ENCODE measurements at regions not wholly inside any gene's neighbourhood (a gene's known extent, or its start where the extent isn't known, plus 50 kb on each side); places are given as distances from the start of the nearest gene placed in this dataset.

DNA sequence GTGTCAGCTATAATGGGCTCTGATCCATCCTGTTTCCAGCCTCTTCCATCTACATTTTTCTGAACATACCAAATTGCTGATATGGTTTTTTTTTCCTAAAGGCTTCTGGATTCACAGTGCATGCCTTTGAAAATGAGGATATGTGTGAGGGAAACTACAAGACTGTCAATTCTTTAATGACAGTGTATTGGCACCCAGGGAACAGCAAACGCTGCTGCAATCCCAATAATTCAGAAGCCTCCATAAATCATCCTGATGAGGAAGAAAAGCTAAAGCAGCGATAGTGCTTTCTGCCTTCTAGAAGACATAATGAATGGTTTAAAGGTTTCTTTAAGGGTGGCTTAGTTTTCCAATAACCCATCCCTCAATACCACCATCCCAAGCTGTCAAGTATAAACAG, 304.5 kb upstream of the PKDCC start:
- 68 to 83% (median 80%) methylated on average over 2 of the region's 2 CpGs for WGBS, 3 donors
- Histone ChIP-seq H3K27me3 (no peaks in the 10 kb centered on the region), H3K9me3 (no peaks in the 10 kb centered on the region), H3K4me1 (ENCODE audit: insufficient read depth) (no peaks in the 10 kb centered on the region), H3K4me3 (no peak overlapping the region), H3K36me3 (no peaks in the 10 kb centered on the region), H3K27ac (no peak overlapping the region)
- intact Hi-C loops (cut with DNase I): no loop called here
- TF ChIP-seq EP300 (IDR thresholded peaks at IDR 0.05) (no peak), POLR2A (IDR thresholded peaks at IDR 0.05) (no peak)
- no peak for DNase-seq

DNA sequence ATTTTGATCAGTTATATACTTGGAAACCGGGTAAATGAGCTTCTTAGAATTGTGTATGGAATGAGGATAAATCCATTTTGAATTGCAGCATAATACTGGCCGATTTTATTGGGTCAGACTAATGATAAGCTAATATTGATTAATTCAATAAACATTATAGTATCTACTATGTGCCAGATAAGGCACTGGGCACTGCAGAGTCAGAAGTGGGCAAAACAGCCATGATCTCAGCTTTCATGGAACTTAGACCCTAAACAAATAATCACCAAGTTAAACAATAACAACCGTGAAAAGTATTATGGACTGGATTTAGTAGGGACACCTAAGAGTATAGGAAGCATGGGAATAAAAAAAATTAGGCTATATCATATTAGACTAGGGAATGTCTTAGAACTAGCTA, 297.0 kb upstream of the PKDCC start:
- intact Hi-C loops (cut with DNase I): no loop called here
- 76 to 83% (median 83%) methylated on average over 3 of the region's 3 CpGs for WGBS, 3 donors
- H3K36me3 ChIP-seq: no peaks in the 10 kb centered on the region
- no peak overlapping the region for H3K27ac ChIP-seq
- H3K9me3 ChIP-seq: no peaks in the 10 kb centered on the region
- no peak overlapping the region for H3K4me3 ChIP-seq
- DNase-seq: no peak
- peaks cover 1% of the 10 kb centered on the region for H3K4me1 ChIP-seq (ENCODE audit: insufficient read depth)
- TF ChIP-seq CTCF (IDR thresholded peaks at IDR 0.05): no peak
- no peak for TF ChIP-seq EP300 (IDR thresholded peaks at IDR 0.05)
- TF ChIP-seq POLR2A (IDR thresholded peaks at IDR 0.05): no peak
- H3K27me3 ChIP-seq: no peaks in the 10 kb centered on the region

GRCh38 chr2:41759880-41760279, 287.9 kb upstream of the PKDCC start:
- TF ChIP-seq CTCF (IDR thresholded peaks at IDR 0.05): no peak
- no peak for TF ChIP-seq EP300 (IDR thresholded peaks at IDR 0.05)
- TF ChIP-seq POLR2A (IDR thresholded peaks at IDR 0.05): no peak
- Histone ChIP-seq H3K4me3 (no peak overlapping the region), H3K36me3 (no peaks in the 10 kb centered on the region), H3K4me1 (ENCODE audit: insufficient read depth) (peaks cover 1% of the 10 kb centered on the region), H3K9me3 (no peaks in the 10 kb centered on the region), H3K27me3 (no peaks in the 10 kb centered on the region), H3K27ac (no peak overlapping the region)
- intact Hi-C loops (cut with DNase I): no loop called here
- 66 to 77% (median 74%) methylated on average over 3 of the region's 3 CpGs for WGBS, 3 donors
- DNase-seq: no peak

GRCh38 chr2:41763141-41763540, 284.7 kb upstream of the PKDCC start:
- no peaks in the 10 kb centered on the region for H3K9me3 ChIP-seq
- TF ChIP-seq EP300 (IDR thresholded peaks at IDR 0.05) (no peak), POLR2A (IDR thresholded peaks at IDR 0.05) (no peak), CTCF (IDR thresholded peaks at IDR 0.05) (no peak)
- no peak for DNase-seq
- no peak overlapping the region for H3K27ac ChIP-seq
- no peaks in the 10 kb centered on the region for H3K36me3 ChIP-seq
- intact Hi-C loops (cut with DNase I): no loop called here
- no peaks in the 10 kb centered on the region for H3K27me3 ChIP-seq
- WGBS, 3 donors: 79 to 93% (median 80%) methylated on average over 4 of the region's 4 CpGs
- no peak overlapping the region for H3K4me3 ChIP-seq
- H3K4me1 ChIP-seq (ENCODE audit: insufficient read depth): no peaks in the 10 kb centered on the region

- Histone ChIP-seq H3K4me1 (ENCODE audit: insufficient read depth) (no peaks in the 10 kb centered on the region), H3K27ac (no peak overlapping the region), H3K9me3 (no peaks in the 10 kb centered on the region), H3K4me3 (no peak overlapping the region), H3K27me3 (no peaks in the 10 kb centered on the region), H3K36me3 (no peaks in the 10 kb centered on the region)
- no peak for DNase-seq
- no peak for TF ChIP-seq EP300 (IDR thresholded peaks at IDR 0.05)
- TF ChIP-seq CTCF (IDR thresholded peaks at IDR 0.05): no peak
- no peak for TF ChIP-seq POLR2A (IDR thresholded peaks at IDR 0.05)
- 88 to 98% (median 95%) methylated on average over 1 of the region's 1 CpG for WGBS, 3 donors
- intact Hi-C loops (cut with DNase I): no loop called here
Measured at GRCh38 chr2:41764131-41764530, 283.7 kb upstream of the PKDCC start.
